WERI-Rb-1 (cell line): ENCODE measurements at regions not wholly inside any gene's neighbourhood (a gene's known extent, or its start where the extent isn't known, plus 50 kb on each side); places are given as distances from the start of the nearest gene placed in this dataset.
"Not testable (repeated sequence)": the region's sequence is repeated elsewhere in the genome, so short reads cannot be mapped to it uniquely, and the experiment has no call there.

Experiments used
- DNase-seq: peaks from one replicate; pipeline ENCODE4 v3.0.0-alpha.2; 2020
- H3K27ac ChIP-seq: fragments of 250-450 bp; sonication (Bioruptor Pico); 2 replicates; pipeline ENCODE4 v1.5.1; 2020; ENCODE audit warnings: mild to moderate bottlenecking, moderate library complexity
- H3K27me3 ChIP-seq: fragments of 250-450 bp; sonication (Bioruptor Pico); 2 replicates; pipeline ENCODE4 v1.5.1; 2021; ENCODE audit warnings: mild to moderate bottlenecking, low read depth, moderate library complexity; ENCODE audit not compliant: insufficient read depth, severe bottlenecking
- H3K36me3 ChIP-seq: fragments of 250-450 bp; sonication (Bioruptor Pico); 2 replicates; pipeline ENCODE4 v1.5.1; 2020; ENCODE audit warnings: mild to moderate bottlenecking, moderate library complexity
- H3K4me3 ChIP-seq: 2 replicates; pipeline ENCODE4 v1.5.1; 2011; ENCODE audit warnings: low read depth, mild to moderate bottlenecking, control low read depth, low read length
- H3K9me3 ChIP-seq: fragments of 250-450 bp; sonication (Bioruptor Pico); 2 replicates; pipeline ENCODE4 v1.5.1; 2021; ENCODE audit warnings: mild to moderate bottlenecking, moderate library complexity; ENCODE audit not compliant: severe bottlenecking
- TF ChIP-seq, protein P1 (sequence below): IDR thresholded peaks from 2 replicates; pipeline ENCODE4 v1.5.1; 2011; ENCODE audit warnings: low read depth, mild to moderate bottlenecking, control low read depth, inconsistent platforms, low read length

DNA sequence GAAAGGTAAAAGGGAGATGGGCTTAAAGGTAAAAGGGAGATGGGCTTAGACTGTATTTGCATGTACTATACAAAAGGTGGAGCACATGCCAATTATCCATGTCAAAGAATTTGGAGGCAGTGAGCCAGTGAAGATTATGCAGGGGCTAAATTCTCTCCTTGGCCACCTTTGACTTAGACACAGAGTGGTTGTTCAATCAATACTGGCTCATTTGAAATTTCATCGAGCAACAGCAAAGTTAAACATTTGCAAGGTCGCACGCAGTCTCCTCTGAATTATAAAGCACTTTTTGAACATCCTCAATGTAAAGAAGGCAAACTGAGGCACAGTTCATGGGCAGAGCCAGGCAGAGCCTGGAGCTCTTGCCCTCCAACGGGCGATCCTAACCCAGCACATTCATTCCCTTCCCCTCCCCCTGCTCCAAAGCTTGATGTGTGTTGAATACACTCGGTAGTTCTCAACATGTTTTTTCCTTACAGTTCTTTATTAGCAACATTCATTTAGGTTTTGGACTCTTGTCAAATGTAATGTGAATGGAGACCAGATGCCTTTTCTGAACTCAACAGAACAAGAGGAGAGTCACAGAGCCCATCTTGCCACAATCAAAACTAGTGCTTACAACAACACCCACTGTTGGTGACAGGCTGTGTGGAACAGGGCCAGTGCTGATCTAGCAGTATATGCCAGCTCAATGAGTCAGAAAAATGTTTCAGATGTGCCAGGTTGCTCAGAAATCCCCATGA is 169.7 kb upstream of the G2E3 start:
- no peaks in the 10 kb centered on the region for H3K9me3 ChIP-seq
- DNase-seq, result no peak
- TF ChIP-seq, protein P1, sequence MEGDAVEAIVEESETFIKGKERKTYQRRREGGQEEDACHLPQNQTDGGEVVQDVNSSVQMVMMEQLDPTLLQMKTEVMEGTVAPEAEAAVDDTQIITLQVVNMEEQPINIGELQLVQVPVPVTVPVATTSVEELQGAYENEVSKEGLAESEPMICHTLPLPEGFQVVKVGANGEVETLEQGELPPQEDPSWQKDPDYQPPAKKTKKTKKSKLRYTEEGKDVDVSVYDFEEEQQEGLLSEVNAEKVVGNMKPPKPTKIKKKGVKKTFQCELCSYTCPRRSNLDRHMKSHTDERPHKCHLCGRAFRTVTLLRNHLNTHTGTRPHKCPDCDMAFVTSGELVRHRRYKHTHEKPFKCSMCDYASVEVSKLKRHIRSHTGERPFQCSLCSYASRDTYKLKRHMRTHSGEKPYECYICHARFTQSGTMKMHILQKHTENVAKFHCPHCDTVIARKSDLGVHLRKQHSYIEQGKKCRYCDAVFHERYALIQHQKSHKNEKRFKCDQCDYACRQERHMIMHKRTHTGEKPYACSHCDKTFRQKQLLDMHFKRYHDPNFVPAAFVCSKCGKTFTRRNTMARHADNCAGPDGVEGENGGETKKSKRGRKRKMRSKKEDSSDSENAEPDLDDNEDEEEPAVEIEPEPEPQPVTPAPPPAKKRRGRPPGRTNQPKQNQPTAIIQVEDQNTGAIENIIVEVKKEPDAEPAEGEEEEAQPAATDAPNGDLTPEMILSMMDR, result no peak
- H3K27me3 ChIP-seq, result no peaks in the 10 kb centered on the region
- no peaks in the 10 kb centered on the region for H3K36me3 ChIP-seq
- no peak overlapping the region for H3K4me3 ChIP-seq
- no peak overlapping the region for H3K27ac ChIP-seq

- no peak overlapping the region for H3K4me3 ChIP-seq
- H3K36me3 ChIP-seq, result no peaks in the 10 kb centered on the region
- no peak for DNase-seq
- H3K9me3 ChIP-seq, result no peaks in the 10 kb centered on the region
- H3K27me3 ChIP-seq, result no peaks in the 10 kb centered on the region
- TF ChIP-seq, protein P1, result no peak
- H3K27ac ChIP-seq, result no peak overlapping the region
Observed at GRCh38 chr14:30389877-30390385, 169.0 kb upstream of the G2E3 start.

DNA sequence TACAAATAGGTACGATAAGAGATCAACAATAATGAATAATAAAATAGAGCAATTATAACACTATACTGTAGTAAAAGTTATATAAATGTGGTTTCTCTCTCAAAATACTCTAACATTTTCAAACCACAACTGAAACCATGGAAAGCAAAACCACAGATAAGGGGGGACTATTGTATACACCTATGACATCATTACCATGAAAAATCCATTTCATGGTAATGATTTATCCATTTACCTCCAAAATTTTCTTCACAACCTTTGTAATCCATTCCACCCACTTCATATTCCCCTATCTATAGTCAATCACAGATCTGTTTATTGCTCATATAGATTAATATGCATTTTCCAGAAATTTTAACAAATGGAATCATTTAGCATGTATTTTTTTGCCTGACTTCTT is 163.9 kb upstream of the G2E3 start:
- TF ChIP-seq, protein P1, result no peak
- H3K4me3 ChIP-seq, result no peak overlapping the region
- no peak for DNase-seq
- H3K27ac ChIP-seq, result no peak overlapping the region
- H3K36me3 ChIP-seq, result no peaks in the 10 kb centered on the region
- no peaks in the 10 kb centered on the region for H3K27me3 ChIP-seq
- no peaks in the 10 kb centered on the region for H3K9me3 ChIP-seq

DNA sequence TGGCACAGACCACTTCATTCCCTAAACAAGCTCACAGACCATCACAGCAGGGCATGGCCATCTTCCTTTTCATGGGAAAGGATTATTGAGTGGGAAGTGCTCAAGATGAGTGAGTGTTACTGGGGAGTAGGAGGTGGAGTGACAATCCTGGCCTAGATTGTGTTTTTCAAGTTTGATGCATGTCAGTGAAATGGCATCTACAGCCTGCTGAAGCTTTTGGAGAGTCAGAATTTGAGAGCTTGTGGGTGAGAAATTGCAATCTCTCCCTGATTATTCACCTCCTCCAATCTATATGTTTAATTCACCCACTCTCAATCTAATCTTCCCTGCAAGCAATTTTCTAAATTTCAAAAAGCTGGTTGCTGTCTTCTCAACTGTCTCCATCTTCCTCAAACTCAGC is 156.1 kb upstream of the G2E3 start:
- H3K27ac ChIP-seq, result no peak overlapping the region
- no peak overlapping the region for H3K4me3 ChIP-seq
- no peak for DNase-seq
- no peaks in the 10 kb centered on the region for H3K9me3 ChIP-seq
- H3K27me3 ChIP-seq, result no peaks in the 10 kb centered on the region
- TF ChIP-seq, protein P1, result no peak
- no peaks in the 10 kb centered on the region for H3K36me3 ChIP-seq

GRCh38 chr14:30403791-30404190 is 155.2 kb upstream of the G2E3 start:
- no peak for DNase-seq
- Histone ChIP-seq H3K4me3 (no peak overlapping the region), H3K27ac (no peak overlapping the region), H3K9me3 (no peaks in the 10 kb centered on the region), H3K27me3 (no peaks in the 10 kb centered on the region), H3K36me3 (no peaks in the 10 kb centered on the region)
- TF ChIP-seq, protein P1, result no peak

DNA sequence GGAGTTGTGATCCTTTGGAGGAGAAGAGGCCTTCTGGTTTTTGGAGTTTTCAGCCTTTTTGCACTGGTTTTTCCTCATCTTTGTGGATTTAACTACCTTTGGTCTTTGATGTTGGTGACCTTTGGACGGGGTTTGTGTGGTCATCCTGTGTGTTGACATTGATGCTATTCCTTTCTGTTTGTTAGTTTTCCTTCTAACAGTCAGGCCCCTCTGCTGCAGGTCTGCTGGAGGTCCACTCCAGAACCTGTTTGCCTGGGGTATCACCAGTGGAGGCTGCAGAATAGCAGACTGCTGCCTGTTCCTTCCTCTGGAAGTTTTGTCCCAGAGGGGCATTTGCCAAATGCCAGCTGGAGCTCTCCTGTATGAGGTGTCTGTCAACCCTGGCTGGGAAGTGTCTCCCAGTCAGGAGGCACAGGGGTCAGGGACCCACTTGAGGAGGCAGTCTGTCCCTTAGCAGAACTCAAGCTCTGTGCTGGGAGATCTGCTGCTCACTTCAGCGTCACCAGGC is 149.4 kb upstream of the G2E3 start:
- not testable (repeated sequence) for H3K4me3 ChIP-seq, H3K27me3 ChIP-seq, H3K36me3 ChIP-seq, H3K27ac ChIP-seq, H3K9me3 ChIP-seq, DNase-seq
